ENCODE measurements at regions not wholly inside any gene's neighbourhood (a gene's known extent, or its start where the extent isn't known, plus 50 kb on each side); places are given as distances from the start of the nearest gene placed in this dataset.

GRCh38 chr3:127409421-127410136, 121.7 kb upstream of the PRR20G start:
- no peak overlapping the region for H3K56ac ChIP-seq (ENCODE audit: insufficient read length, low read depth, low read length)
- H2BK15ac ChIP-seq (ENCODE audit: low read depth, low read length), result no peak overlapping the region
- H3K27me3 ChIP-seq (ENCODE audit: insufficient read depth, low read length), result no peaks in the 10 kb centered on the region
- H2AFZ ChIP-seq (ENCODE audit: low read length), result no peak overlapping the region
- no peak overlapping the region for H3K14ac ChIP-seq (ENCODE audit: insufficient read depth, low read length)
- H3K23ac ChIP-seq (ENCODE audit: insufficient read length, low read depth, low read length), result no peak overlapping the region
- no peaks in the 10 kb centered on the region for H3K9me3 ChIP-seq (ENCODE audit: control insufficient read depth, low read depth, low read length)
- Mint-ChIP-seq H3K27ac (peak overlapping the region in 1 of 3 experiments; percentile 62; a peak in 2 of 7 replicates), H3K4me3 (no peak overlapping the region), H3K27me3 (ENCODE audit: low read depth) (peaks cover 30% of the 10 kb centered on the region), H3K36me3 (ENCODE audit: insufficient read depth in 1 of 3, low read depth in 3 of 3) (no peaks in the 10 kb centered on the region), H3K9me3 (no peaks in the 10 kb centered on the region; a peak in 1 of 5 replicates), H3K4me1 (peaks cover 56 to 58% of the 10 kb centered on the region in 2 experiments)
- no peak overlapping the region for H3K4me2 ChIP-seq (ENCODE audit: insufficient read depth, insufficient read length, low read length)
- no peak overlapping the region for H3K27ac ChIP-seq (ENCODE audit: insufficient read length, low read depth, low read length)
- no peaks in the 10 kb centered on the region for H3K23me2 ChIP-seq (ENCODE audit: insufficient read length, low read depth, low read length, poor library complexity, severe bottlenecking)
- H3K4ac ChIP-seq (ENCODE audit: low read depth, low read length), result no peak overlapping the region
- TF ChIP-seq CTCF (conservative IDR thresholded peaks at IDR 0.05), result no peak
- H2BK120ac ChIP-seq (ENCODE audit: low read depth, low read length, poor library complexity, severe bottlenecking), result no peak overlapping the region
- H4K5ac ChIP-seq (ENCODE audit: insufficient read length, low read depth, low read length), result no peak overlapping the region
- WGBS (ENCODE audit: extremely low coverage, insufficient read length, low lambda C conversion rate), result no CpG with 5 or more reads among the region's 9 CpGs
- no peak overlapping the region for H2BK20ac ChIP-seq (ENCODE audit: low read depth, low read length, poor library complexity, severe bottlenecking)
- H3K18ac ChIP-seq (ENCODE audit: insufficient read length, low read depth, low read length), result no peak overlapping the region
- no peaks in the 10 kb centered on the region for H3K4me1 ChIP-seq (ENCODE audit: insufficient read depth, low read length)
- no peak overlapping the region for H3T11ph ChIP-seq (ENCODE audit: low read length)
- no peak overlapping the region for H2BK12ac ChIP-seq (ENCODE audit: insufficient read length, low read depth, low read length)
- DNase-seq, result no peak
- H3K79me1 ChIP-seq (ENCODE audit: insufficient read depth, low read depth, low read length, poor library complexity, severe bottlenecking), result no peaks in the 10 kb centered on the region
- H4K8ac ChIP-seq (replicated peaks; ENCODE audit: insufficient read length, low read depth, low read length), result no peak overlapping the region
- no peak overlapping the region for H4K91ac ChIP-seq (ENCODE audit: insufficient read length, low read depth, low read length)
- H3K9ac ChIP-seq (ENCODE audit: extremely low read depth, insufficient read length, low read length), result no peak overlapping the region
- no peak overlapping the region for H2BK5ac ChIP-seq (ENCODE audit: insufficient read length, low read length)
- H3K79me2 ChIP-seq (ENCODE audit: insufficient read depth, low read length), result no peaks in the 10 kb centered on the region
- no peaks in the 10 kb centered on the region for H4K20me1 ChIP-seq (ENCODE audit: control insufficient read depth, insufficient read depth, insufficient read length)
- H2AK5ac ChIP-seq (ENCODE audit: insufficient read length, low read length), result no peak overlapping the region
